NCI-H2107 (cell line): ENCODE measurements at regions not wholly inside any gene's neighbourhood (a gene's known extent, or its start where the extent isn't known, plus 50 kb on each side); places are given as distances from the start of the nearest gene placed in this dataset.
"Not testable (repeated sequence)": the region's sequence is repeated elsewhere in the genome, so short reads cannot be mapped to it uniquely, and the experiment has no call there.

Experiments
- DNase-seq: peaks from one replicate; lab custom pipeline; 2025; lab: John Stamatoyannopoulos, UW

GRCh38 chr2:84373391-84373790 lies 85.7 kb downstream of the SUCLG1 start:
- no peak for DNase-seq

- DNase-seq: no peak
Observed at GRCh38 chr2:84362541-84362940, 96.5 kb downstream of the SUCLG1 start.

- DNase-seq: no peak
Observed at GRCh38 chr2:84338069-84338468, 121.0 kb downstream of the SUCLG1 start.

GRCh38 chr2:84327645-84328249 lies 131.3 kb downstream of the SUCLG1 start:
- no peak for DNase-seq

- DNase-seq: no peak
Observed at GRCh38 chr2:84326831-84327432, 132.1 kb downstream of the SUCLG1 start.

GRCh38 chr2:84323890-84324289 lies 135.2 kb downstream of the SUCLG1 start:
- no peak for DNase-seq

GRCh38 chr2:84320940-84321339 lies 138.1 kb downstream of the SUCLG1 start:
- DNase-seq: no peak

GRCh38 chr2:84319581-84319980 lies 139.5 kb downstream of the SUCLG1 start:
- no peak for DNase-seq

GRCh38 chr2:84317135-84317534 lies 141.9 kb downstream of the SUCLG1 start:
- no peak for DNase-seq

GRCh38 chr2:84314901-84315330 lies 144.2 kb downstream of the SUCLG1 start:
- peak; percentile 56 for DNase-seq

- no peak for DNase-seq
Observed at GRCh38 chr2:84314250-84314649, 144.8 kb downstream of the SUCLG1 start.

GRCh38 chr2:84309281-84309680 lies 149.8 kb downstream of the SUCLG1 start:
- DNase-seq: no peak

GRCh38 chr2:84306361-84306760 lies 152.7 kb downstream of the SUCLG1 start:
- no peak for DNase-seq

- peak; percentile 5 for DNase-seq
Observed at GRCh38 chr2:84302513-84303412, 156.3 kb downstream of the SUCLG1 start.

- no peak for DNase-seq
Observed at GRCh38 chr2:84301717-84302116, 157.4 kb downstream of the SUCLG1 start.

- DNase-seq: no peak
Observed at GRCh38 chr2:84300696-84301029, 158.4 kb downstream of the SUCLG1 start.

- DNase-seq: not testable (repeated sequence)
Observed at GRCh38 chr2:84300001-84300695, 158.9 kb downstream of the SUCLG1 start.

- no peak for DNase-seq
Observed at GRCh38 chr2:84299211-84299775, 159.8 kb downstream of the SUCLG1 start.

GRCh38 chr2:84297155-84297554 lies 161.9 kb downstream of the SUCLG1 start:
- DNase-seq: no peak

GRCh38 chr2:84293791-84294380 lies 165.2 kb downstream of the SUCLG1 start:
- no peak for DNase-seq

- no peak for DNase-seq
Observed at GRCh38 chr2:84292545-84292944, 166.5 kb downstream of the SUCLG1 start.

GRCh38 chr2:84290537-84290936 lies 168.5 kb downstream of the SUCLG1 start:
- no peak for DNase-seq
